NCI-H1436 (cell line): ENCODE measurements at regions not wholly inside any gene's neighbourhood (a gene's known extent, or its start where the extent isn't known, plus 50 kb on each side); places are given as distances from the start of the nearest gene placed in this dataset.
"Not testable (repeated sequence)": the region's sequence is repeated elsewhere in the genome, so short reads cannot be mapped to it uniquely, and the experiment has no call there.

Experiments
- DNase-seq: peaks from one replicate; lab custom pipeline; 2025; lab: John Stamatoyannopoulos, UW

DNA sequence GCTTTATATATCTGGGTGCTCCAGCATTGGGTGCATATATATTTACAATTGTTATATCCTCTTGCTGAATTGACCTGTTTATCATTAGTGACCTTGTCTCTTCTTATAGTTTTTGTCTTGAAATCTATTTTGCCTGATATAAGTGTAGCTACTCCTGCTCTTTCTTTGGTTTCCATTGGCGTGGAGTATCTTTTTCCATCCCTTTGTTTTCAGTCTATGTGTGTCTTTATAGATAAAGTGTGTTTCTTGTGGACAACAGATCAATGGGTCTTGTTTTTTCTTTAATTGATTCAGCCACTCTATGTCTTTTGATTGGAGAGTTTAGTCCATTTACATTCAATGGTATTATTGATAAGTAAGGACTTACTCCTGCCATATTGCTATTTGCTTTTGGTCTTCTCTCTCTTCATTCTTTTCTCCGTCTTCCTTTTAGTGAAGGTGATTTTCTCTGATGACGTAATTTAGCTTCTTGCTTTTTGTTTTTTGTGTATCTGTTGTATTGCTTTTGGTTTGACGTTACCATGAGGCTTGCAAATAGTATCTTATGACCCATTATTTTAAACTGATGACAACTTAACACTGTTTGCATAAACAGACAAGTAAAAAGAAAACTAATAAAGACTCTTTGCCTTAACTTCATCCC is 347.6 kb downstream of the TMEM121 start:
- DNase-seq = no peak

DNA sequence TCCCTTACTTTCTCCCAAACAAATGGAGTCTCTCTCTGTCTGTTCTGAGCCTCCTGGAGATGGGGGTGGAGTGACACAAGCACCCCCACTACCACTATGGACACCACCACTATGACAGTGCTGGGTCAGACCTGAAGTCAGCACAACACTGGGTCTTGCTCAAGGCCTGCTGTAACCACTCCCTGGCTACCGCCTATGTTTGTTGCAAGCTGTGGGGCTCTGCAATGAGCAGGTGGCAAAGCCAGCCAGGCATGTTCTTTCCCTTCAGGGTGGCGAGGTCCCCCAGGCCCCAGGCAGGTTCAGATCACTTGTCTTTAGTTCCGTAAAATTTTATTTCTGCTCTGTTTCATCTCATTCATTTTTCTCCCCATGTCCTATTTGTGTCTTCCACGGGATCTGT is 349.8 kb downstream of the TMEM121 start:
- DNase-seq = no peak

DNA sequence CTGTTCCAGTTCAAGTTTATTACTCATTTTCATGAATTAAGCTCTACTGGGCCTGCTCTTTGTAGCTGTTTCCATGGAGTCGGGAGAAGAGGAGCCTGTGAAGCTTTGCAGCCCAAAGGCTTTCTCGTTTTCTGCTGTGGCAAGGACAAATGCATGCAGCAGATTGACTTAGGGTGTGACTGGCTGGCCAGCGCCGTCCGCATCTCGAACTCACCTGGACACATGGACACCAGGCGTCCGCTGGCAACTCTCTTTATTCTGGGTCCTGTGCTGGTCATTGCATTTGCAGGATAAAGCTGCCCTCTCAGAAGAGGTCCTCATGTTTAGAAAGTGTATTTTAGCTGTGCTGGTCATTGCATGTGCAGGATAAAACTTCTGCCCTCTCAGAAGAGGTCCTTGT is 350.4 kb downstream of the TMEM121 start:
- DNase-seq = no peak

DNA sequence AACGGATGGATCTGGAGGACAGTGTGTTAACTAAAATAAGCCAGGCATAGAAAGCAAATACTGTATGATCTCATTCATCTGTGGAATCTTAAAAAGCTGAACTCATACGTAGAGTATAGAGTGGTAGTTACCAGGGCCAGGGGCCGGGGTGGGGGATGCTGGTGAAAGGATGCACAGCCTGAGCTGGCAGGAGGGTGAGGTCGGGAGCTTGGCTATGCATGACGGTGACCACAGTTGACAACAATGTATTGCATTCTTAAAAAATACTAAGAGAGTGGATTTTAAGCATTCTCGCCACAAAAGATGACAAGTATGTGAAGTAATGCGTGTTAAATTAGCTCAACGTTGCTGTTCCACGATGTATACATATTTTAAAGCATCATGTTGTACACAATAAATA is 351.3 kb downstream of the TMEM121 start:
- DNase-seq = no peak

DNA sequence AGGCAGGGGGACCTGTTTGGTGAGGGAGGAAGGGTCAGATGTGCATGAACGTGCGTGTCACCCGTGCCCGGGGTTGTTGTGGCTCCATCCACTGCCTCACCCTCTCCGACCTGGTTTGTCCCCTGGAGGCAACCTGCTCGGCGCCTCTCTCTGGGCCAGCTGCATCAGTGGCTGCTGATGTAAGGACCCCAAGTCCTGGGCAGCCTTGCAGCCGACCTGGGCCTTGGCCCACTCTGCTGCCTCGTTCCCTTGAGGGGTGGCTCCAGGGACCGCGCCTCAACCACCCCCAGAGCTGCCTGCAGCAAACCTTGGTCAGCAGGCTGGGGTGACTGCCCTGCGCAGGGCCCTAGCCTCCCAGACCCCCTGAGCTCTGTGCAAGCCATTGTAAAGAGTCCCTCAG is 351.7 kb downstream of the TMEM121 start:
- DNase-seq = no peak

DNA sequence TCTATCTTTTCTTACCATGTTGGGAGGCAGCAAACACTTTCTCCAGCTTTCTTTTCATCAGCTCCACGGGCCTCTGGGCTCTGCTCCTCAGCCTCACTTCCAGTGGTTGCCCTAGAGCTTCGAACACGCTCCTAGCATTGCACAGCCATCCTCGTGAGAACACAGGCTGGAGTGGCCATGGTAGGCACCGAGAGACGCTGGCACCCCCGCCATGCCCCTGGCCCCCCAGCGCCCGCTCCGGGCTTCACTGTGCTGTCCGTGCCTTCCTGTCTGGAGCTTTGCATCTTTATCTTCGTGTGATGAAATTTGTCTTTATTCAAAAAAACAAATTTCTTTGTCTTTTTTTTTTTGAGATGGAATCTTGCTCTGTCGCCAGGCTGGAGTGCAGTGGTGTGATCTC is 352.2 kb downstream of the TMEM121 start:
- no peak for DNase-seq

DNA sequence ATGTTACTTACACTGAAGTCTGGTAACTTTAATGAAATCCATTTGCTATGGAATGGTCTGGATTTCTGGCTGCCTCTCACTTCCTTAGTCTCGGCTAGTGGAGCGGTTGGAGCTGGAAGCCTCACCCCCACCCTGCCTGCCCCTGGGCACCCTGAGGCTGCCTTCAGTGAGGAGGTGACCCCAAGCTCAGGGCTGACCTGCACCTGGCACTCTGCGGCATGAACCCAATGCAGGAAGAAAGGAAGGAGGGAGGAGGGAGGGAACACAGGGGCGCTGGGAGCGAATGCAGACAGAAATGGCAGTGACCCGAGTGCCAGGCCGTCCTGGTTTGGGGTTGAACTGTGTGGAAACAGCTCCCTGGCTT is 353.1 kb downstream of the TMEM121 start:
- no peak for DNase-seq

DNA sequence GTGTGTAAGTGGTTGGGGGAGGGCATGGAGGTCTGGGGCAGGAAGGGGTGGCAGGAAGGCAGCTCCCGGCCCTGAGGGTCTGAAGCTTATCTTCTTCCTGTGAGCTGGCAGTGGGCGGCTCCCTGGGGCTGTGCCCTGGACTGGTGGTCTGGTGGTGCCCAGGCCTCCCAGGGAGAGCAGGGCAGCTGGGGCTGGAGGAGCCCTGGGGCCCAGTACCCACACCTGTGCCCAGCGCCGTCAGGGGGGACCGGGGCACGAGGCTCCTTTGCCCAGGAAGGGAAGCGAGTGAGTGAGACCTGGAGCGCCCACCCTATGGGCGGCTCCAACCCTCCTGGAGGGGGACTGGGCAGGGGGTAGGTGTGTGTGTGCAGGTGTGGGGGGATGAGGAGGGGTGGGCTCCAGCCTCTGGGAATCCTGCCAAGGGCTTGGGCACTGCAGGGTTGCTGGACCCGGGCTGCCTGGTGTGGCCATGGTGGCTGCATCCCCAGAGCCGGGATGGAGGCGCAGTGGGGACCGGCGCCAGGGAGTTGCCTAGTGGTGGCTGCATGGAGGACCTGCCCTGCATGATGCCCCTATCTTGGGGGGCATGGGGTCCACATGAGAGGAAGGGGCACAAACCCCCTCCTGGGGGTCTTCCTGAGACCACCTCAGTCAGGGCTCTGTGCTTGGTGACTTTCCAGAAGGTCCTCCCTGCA is 353.6 kb downstream of the TMEM121 start:
- DNase-seq = no peak

DNA sequence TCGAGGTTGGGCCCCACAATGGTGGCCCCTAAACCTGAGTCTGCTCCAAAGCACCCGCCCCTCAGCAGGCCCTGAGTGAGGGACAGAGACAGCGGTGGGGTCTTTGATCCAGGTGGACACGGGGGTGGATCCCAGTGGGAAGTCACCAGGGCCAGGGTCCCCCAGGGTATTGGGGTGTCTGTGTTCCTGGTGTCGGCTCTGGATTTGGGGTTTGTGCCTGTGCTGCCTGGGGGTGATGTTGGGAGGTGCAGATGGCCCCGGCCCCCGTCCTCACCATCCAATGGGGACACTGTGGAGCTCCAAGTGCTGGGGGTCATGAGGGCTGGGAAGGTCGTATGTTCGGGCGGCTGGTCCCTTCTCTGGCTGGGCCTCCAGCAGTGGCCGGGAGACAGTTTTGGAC is 354.2 kb downstream of the TMEM121 start:
- no peak for DNase-seq

DNA sequence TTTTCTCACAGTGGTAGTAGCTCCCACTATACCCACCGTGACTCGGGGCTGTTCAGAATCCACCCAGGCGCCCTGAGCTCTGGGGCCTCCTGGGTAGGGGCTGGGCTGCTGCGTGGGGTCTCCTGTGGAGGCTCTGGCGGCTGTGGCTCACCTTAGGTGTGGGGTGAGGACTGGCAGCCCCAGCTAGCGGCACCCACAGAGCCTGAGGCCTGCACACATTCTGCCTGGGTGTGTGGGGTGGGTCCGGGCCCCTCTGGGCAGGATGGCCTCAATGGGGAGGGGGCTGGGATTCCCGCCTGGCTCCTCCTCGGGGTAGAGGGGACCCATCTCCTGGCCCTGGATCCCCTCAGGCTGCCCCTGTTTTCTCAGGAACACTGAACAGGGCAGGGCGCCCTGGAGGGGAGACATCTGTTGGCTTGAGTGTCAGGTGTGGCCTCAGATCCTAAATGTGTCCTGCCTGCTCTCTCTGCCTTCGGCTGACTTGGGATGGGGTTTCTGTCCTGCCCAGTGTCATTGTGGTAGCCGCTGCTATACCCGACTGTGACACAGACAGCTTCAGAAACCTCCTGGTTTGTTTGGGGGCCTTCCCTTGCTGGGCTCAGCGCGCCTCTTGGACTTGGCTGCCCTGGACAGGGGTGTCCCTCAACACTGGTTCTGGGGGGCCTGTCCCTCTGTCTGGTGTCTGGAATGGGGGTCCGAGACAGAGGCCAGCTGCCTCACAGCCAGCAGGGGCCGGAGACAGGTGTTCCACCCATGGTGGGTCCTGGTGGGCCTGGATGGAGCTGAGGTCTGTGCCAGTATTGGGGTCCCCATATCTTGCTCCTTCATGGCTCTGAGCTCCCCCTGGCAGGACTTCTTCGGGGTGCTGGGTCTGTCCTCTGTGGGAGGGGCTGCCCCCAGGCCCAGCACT is 354.9 kb downstream of the TMEM121 start:
- no peak for DNase-seq

DNA sequence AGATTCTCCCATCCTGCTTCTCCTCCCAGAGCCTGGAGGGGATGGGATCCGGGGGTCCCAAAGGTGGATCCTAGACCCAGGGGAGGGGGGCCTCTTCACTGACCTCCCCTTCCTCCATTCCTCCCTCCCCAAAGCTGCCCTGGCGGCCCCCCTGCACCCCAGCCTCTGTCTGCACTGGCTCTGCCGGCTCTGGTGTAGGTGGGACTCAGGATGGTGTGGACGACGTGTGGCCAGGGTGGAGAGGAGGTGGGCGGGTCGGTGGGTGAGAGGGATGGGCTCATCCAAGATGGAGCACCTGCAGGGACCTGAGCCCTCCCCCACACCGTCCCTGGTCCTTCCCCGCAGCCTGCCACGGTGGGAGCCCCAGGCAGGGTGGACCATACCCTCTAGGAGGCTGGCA is 355.6 kb downstream of the TMEM121 start:
- not testable (repeated sequence) for DNase-seq

DNA sequence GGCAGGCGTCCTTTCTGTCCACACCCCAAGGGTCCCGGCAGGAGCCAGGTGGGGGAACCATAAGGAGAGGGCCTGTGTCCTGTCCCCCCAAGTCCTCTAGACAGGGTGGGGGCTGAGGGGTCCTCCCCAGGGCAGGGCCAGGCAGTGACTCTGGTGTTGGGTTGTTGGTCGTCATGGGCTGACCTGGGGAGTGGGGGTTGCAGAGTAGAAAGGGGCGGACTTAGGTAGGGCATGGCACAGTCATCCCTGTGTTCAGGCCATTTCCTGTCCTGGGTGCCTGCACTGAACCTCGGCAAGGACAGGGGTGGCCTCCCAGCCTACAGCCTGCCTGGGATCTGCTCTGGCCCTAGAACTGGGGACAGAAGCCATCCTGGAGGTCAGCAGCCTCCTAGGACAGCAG is 356.2 kb downstream of the TMEM121 start:
- no peak for DNase-seq

DNA sequence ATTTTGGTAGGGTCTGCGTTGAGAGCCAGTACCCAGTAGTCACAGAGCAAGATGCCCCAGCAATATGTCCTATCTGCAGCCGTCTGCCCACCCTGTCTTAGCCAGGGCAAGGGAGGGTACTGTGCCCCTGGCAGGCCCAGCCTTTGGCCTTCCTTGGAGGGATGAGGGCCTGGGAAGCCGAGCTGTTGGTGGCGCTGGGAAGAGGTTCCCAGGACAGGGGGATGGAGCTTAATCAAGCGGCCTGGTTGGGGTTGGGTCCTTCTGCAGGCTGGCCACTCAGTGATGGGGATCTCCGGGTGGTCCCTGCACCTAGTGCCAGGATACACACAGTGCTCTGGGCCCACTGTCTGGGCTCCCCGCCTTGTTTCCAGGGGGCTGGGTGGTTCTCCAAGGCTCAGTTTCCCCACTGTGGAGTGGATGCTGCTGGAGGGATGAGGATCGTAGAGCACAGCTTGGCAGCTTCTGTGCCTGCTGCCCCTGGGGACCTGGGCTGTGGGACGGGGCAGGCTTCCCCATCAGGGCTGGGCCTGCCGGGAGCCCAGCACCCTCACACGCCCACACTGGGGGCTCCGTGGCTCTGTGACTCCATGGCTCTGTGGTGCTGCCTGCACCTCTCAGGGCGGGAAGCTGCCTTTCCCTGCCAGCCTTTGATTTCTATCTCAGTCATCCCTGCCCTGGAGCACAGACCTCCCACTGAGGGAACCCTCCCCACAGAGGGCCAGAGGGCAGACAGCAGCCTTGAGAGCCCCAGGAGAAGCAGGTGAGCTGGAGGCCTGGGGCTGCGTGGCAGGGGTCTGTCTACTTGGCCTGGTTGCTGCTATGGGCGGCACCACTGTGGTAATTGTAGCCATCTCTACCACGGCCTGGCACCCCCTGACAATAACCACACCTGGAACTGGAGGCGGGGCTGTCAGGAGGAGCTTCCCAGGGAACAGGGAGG is 357.0 kb downstream of the TMEM121 start:
- DNase-seq = no peak

DNA sequence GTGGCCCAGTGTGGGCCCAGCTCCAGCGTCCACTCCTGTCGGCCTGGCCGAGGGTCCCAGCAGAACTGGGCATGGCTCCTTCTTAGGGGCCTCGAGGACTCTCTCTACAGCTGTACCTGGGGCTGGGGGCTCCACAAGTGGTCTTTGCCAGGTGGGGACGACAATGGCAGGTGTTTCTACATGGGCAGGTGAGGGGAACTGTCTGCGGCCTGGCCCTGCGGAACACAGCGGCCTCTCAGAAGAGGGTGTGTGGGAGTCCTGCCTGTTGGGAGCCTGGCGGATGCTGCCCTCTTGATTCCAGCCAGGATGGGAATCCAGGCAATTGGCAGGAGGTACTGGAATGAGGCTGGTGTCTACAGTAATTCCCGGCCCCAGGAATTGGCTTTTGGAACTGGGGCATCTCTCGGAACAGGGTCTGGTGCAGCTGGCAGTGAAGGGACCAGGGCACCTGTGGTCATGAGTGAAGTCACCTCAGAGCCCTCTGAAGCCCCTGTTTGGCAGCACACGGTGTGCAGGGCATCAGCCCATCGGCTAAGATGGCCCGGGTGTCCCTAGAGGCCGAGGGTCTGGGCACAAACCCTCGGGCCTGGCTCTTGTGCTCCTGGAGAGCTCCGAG is 357.9 kb downstream of the TMEM121 start:
- not testable (repeated sequence) for DNase-seq

DNA sequence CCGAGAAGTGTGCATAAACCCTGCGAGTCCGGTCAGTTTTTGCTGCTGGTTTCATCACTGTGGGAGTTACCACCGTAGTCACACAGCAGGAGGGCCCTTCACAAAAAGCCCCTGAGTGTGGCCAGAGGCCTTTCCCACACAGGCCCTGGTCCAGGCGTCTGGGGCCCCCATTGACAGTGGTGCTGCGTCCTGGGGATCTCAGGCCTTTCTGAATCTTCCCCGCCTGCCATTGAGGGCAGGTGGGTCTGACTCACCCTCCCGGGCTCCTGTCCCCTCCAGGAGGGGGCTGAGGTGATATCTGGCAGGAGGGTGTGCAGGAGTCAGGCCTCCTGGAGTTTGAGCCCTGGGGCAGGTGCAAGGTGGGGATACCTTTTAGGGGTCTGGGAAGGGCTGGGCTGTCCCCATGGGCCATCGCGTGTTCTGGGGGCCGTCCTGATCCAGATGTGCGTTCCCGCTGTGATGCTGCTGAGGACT is 358.5 kb downstream of the TMEM121 start:
- no peak for DNase-seq

DNA sequence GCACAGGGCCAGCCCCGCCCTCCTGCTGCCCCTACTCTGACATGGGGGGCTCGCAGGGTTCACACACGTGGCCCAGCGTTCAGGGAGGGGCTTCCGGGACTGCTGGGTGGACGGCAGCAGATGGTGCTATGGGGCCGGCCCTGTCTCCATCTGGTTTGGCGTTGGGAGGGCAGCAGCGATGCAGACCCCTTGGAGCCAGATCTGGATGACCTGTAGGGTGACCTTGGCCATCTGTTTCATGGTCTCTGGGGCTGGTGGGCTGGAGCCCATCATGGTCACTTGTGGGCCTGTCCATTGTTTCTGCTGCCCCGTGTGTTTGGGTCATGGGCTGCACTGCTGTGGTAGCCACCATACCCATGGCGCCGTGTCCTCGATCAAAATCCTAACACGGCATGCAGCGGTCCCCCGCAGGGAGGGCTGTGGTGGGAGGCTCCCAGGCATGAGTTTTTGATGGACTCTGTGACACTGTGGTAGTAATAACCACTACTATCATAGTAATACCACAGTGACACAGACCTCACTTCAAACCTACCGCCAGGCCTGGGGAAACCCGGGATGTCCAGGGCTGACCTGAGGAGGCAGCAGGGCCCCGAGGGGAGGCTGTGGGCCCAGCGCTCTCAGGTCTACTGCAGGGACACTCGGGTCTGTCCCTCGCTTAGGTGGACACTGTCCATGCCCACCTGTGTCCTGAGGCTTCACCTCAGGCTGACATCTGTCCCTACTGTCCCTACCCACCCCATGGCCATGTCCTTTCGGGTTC is 359.4 kb downstream of the TMEM121 start:
- no peak for DNase-seq

DNA sequence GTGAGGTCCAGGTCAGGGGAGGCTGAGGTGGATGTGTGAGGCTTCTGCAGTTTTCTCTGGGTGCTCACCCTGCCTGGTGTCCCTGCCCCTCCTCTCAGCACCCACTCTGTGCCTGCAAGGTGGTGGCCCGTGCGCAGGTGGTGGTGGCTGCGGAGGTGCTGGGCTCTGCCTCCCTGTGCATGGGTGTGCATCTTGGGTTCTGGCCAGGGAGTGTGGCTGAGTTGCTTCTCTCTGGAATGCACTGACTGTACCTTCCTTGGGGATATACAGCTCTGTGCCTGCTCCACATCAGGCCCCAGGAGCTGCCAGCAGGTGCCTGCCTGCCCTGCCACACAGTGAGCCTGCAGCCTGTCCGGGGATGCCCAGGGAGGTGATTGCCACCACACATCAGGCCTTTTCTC is 360.4 kb downstream of the TMEM121 start:
- not testable (repeated sequence) for DNase-seq

DNA sequence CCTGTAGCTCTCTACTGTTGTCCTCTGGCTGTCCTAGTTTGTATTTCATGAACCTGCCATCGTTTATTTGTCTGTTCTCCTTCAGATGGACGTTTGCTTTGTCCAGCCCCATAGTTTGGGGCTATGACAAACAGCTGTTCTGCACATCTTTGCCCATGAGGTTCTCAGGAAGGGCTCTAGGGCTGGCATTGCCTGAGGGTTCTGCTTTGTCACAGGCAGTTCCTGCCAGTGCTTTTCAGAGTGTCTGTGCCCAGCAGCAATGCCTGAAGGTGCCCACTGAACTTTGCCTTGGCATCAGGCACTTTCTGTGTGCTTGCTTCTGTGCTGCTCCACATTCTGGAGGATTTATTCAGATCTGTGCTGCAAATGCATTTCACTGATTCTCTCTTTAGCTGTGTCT is 361.3 kb downstream of the TMEM121 start:
- DNase-seq = no peak

DNA sequence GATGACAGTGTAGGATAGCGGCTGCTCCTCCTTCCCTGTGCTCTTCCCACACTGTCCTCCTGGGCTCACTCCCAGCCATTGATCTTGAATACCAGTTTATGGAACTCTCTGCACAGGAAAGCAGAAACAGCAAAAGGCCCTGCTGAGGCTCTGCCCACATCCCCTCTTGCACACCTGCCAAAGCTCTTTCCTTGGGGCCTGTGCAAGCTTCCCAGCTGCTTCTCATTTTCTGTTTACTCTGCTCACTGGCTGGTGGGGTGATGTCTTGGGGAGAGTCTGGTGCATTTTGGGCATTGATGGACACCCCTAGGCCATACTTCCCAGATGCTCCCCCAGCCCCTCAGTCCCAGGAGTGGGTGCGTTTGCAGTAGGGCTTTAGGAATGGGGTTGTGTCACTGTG is 361.8 kb downstream of the TMEM121 start:
- DNase-seq = no peak
